ENCODE measurements at regions not wholly inside any gene's neighbourhood (a gene's known extent, or its start where the extent isn't known, plus 50 kb on each side); places are given as distances from the start of the nearest gene placed in this dataset.
"Not testable (repeated sequence)": the region's sequence is repeated elsewhere in the genome, so short reads cannot be mapped to it uniquely, and the experiment has no call there.

DNA sequence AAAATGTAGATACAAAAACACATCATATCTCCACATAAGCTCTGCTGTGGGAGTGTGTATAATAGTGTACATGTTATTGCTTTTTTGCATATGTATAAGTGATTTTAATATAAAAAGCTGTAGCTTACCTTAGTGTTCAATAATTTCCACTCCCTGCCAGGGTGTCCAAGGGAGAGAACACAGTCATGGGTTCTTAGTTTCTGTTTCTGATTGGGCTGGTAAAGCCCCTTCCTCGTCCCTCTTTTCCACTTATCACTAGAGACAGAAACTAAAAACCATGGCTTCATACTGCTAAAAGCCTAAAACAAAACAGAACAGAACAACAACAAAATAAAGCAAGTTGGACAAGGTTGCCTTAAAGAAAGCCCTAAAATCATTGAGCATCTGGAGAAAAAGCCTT lies 74.4 kb upstream of the S1PR3 start:
- no peaks in the 10 kb centered on the region; the same call in 1 of the 2 replicates for H3K27me3 ChIP-seq (ENCODE audit: insufficient read depth)
- no peaks in the 10 kb centered on the region for H3K9me2 ChIP-seq
- no peak overlapping the region for H3K4me3 ChIP-seq (ENCODE audit: low read depth in 2 of 2, low read length in 1 of 2)
- no peak for TF ChIP-seq NRF1 (IDR thresholded peaks at IDR 0.05; ENCODE audit: low read depth, low read length)
- TF ChIP-seq FOXJ3 (CRISPR knock-in tag; IDR thresholded peaks at IDR 0.05) = no peak
- TF ChIP-seq TEAD4 (IDR thresholded peaks at IDR 0.05; ENCODE audit: borderline replicate concordance, insufficient read depth) = no peak
- no peak for TF ChIP-seq EZH2phosphoT487 (IDR thresholded peaks at IDR 0.05; ENCODE audit: borderline replicate concordance, low read depth)
- no peaks in the 10 kb centered on the region for H4K20me1 ChIP-seq (ENCODE audit: insufficient read depth)
- ChIA-PET POLR2A (no interaction called here), CTCF (no interaction called here)
- no peaks in the 10 kb centered on the region for H3F3A ChIP-seq (replicated peaks; ENCODE audit: insufficient read depth)
- H3K36me3 ChIP-seq (replicated peaks in 1 of 2; ENCODE audit: control insufficient read depth in 1 of 2, insufficient read depth in 2 of 2, low read length in 1 of 2) = no peaks in the 10 kb centered on the region
- no peak overlapping the region for H3K27ac ChIP-seq (ENCODE audit: low read depth in 2 of 2, low read length in 1 of 2)
- no peak for DNase-seq
- no peaks in the 10 kb centered on the region for H3K9me3 ChIP-seq
- no peak overlapping the region for H2AFZ ChIP-seq (ENCODE audit: low read depth)
- H3K4me1 ChIP-seq (ENCODE audit: control insufficient read depth in 1 of 2, insufficient read depth in 2 of 2, low read depth in 1 of 2, low read length in 1 of 2) = peaks cover 0 to 4% of the 10 kb centered on the region in 2 experiments; a peak in 1 of 4 replicates
- no peak overlapping the region for H3K4me2 ChIP-seq
- 9% methylated on average over 1 of the region's 1 CpG for WGBS (ENCODE audit: low lambda C conversion rate)
- H3K79me2 ChIP-seq (ENCODE audit: insufficient read depth) = no peaks in the 10 kb centered on the region
- H3K9ac ChIP-seq = no peak overlapping the region

DNA sequence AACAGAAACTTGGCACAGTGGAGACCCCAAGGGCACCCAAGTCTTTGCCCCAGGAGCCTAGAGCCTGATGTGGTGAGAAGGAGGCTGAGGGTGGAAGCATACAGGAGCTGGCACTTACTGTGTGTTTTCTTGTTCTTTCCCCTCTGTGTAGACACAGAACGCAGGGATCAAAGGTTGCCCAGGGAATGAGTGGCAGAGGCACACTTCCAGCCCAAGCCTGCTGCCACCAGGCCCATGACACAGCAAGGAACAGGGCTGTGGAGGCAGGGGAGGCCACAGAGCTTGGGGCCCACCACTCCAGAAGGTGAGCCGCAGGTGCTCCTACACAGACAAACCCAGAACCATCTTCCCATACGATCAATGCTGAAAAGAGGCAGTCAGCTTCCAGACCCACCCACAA lies 73.9 kb upstream of the S1PR3 start:
- Histone ChIP-seq H3K9me3 (no peaks in the 10 kb centered on the region), H3K4me1 (ENCODE audit: control insufficient read depth in 1 of 2, insufficient read depth in 2 of 2, low read depth in 1 of 2, low read length in 1 of 2) (peaks cover 0 to 4% of the 10 kb centered on the region in 2 experiments; a peak in 1 of 4 replicates), H3K9me2 (no peaks in the 10 kb centered on the region), H3K79me2 (ENCODE audit: insufficient read depth) (no peaks in the 10 kb centered on the region), H3K27me3 (ENCODE audit: insufficient read depth) (no peaks in the 10 kb centered on the region; the same call in 1 of the 2 replicates), H3K27ac (ENCODE audit: low read depth in 2 of 2, low read length in 1 of 2) (no peak overlapping the region), H3K9ac (no peak overlapping the region), H2AFZ (ENCODE audit: low read depth) (no peak overlapping the region), H3K36me3 (replicated peaks in 1 of 2; ENCODE audit: control insufficient read depth in 1 of 2, insufficient read depth in 2 of 2, low read length in 1 of 2) (no peaks in the 10 kb centered on the region), H3K4me3 (ENCODE audit: low read depth in 2 of 2, low read length in 1 of 2) (no peak overlapping the region), H3F3A (replicated peaks; ENCODE audit: insufficient read depth) (no peaks in the 10 kb centered on the region), H4K20me1 (ENCODE audit: insufficient read depth) (no peaks in the 10 kb centered on the region), H3K4me2 (no peak overlapping the region)
- DNase-seq = no peak
- 42% methylated on average over 3 of the region's 3 CpGs for WGBS (ENCODE audit: low lambda C conversion rate)
- ChIA-PET CTCF (no interaction called here), POLR2A (no interaction called here)
- TF ChIP-seq MXI1 (IDR thresholded peaks at IDR 0.05; ENCODE audit: low read depth, low read length) = no peak
- TF ChIP-seq FOXJ3 (CRISPR knock-in tag; IDR thresholded peaks at IDR 0.05) = no peak
- TF ChIP-seq NFIC (IDR thresholded peaks at IDR 0.05; ENCODE audit: borderline replicate concordance) = no peak
- TF ChIP-seq TAF1 (IDR thresholded peaks at IDR 0.05; ENCODE audit: borderline replicate concordance, low read depth, low read length) = no peak
- no peak for TF ChIP-seq RAD21 (IDR thresholded peaks at IDR 0.05; ENCODE audit: low read length)
- TF ChIP-seq, protein P1, sequence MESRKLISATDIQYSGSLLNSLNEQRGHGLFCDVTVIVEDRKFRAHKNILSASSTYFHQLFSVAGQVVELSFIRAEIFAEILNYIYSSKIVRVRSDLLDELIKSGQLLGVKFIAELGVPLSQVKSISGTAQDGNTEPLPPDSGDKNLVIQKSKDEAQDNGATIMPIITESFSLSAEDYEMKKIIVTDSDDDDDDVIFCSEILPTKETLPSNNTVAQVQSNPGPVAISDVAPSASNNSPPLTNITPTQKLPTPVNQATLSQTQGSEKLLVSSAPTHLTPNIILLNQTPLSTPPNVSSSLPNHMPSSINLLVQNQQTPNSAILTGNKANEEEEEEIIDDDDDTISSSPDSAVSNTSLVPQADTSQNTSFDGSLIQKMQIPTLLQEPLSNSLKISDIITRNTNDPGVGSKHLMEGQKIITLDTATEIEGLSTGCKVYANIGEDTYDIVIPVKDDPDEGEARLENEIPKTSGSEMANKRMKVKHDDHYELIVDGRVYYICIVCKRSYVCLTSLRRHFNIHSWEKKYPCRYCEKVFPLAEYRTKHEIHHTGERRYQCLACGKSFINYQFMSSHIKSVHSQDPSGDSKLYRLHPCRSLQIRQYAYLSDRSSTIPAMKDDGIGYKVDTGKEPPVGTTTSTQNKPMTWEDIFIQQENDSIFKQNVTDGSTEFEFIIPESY (IDR thresholded peaks at IDR 0.05; ENCODE audit: borderline replicate concordance, low read depth) = no peak
- TF ChIP-seq EP300 (IDR thresholded peaks at IDR 0.05; ENCODE audit: borderline replicate concordance in 1 of 2, low read depth in 1 of 2, low read length in 1 of 2) = no peak
- no peak for TF ChIP-seq RXRA (IDR thresholded peaks at IDR 0.05; ENCODE audit: borderline replicate concordance, low read depth)
- TF ChIP-seq TCF12 (IDR thresholded peaks at IDR 0.05) = no peak
- TF ChIP-seq, protein P2, sequence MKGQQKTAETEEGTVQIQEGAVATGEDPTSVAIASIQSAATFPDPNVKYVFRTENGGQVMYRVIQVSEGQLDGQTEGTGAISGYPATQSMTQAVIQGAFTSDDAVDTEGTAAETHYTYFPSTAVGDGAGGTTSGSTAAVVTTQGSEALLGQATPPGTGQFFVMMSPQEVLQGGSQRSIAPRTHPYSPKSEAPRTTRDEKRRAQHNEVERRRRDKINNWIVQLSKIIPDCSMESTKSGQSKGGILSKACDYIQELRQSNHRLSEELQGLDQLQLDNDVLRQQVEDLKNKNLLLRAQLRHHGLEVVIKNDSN (IDR thresholded peaks at IDR 0.05; ENCODE audit: borderline replicate concordance, low read depth) = no peak
- no peak for TF ChIP-seq POLR2AphosphoS5 (IDR thresholded peaks at IDR 0.05; ENCODE audit: low read depth, low read length)
- no peak for TF ChIP-seq MEF2A (IDR thresholded peaks at IDR 0.05; ENCODE audit: borderline replicate concordance, low read depth)
- no peak for TF ChIP-seq EZH2phosphoT487 (IDR thresholded peaks at IDR 0.05; ENCODE audit: borderline replicate concordance, low read depth)
- TF ChIP-seq, protein P3, sequence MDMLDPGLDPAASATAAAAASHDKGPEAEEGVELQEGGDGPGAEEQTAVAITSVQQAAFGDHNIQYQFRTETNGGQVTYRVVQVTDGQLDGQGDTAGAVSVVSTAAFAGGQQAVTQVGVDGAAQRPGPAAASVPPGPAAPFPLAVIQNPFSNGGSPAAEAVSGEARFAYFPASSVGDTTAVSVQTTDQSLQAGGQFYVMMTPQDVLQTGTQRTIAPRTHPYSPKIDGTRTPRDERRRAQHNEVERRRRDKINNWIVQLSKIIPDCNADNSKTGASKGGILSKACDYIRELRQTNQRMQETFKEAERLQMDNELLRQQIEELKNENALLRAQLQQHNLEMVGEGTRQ (IDR thresholded peaks at IDR 0.05; ENCODE audit: borderline replicate concordance, low read depth, low read length) = no peak

DNA sequence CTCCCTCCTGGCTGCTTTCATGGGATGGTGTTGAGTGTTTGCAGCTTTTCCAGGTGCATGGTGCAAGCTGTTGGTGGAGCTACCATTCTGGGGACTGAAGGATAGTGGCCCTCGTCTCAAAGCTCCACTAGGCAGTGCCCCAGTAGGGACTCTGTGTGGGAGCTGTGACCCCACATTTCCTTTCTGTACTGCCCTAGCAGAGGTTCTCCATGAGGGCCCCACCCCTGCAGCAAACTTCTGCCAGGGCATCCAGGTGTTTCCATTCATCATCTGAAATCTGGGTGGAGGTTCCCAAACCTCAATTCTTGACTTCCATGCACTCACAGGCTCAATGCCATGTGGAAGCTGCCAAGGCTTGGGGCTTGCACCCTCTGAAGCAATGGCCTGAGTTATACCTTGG lies 72.7 kb upstream of the S1PR3 start:
- H3K9ac ChIP-seq; H2AFZ ChIP-seq (ENCODE audit: low read depth); H3K36me3 ChIP-seq (replicated peaks in 1 of 2; ENCODE audit: control insufficient read depth in 1 of 2, insufficient read depth in 2 of 2, low read length in 1 of 2); POLR2A ChIA-PET; H3K9me2 ChIP-seq; H3K4me1 ChIP-seq (ENCODE audit: control insufficient read depth in 1 of 2, insufficient read depth in 2 of 2, low read depth in 1 of 2, low read length in 1 of 2); H3F3A ChIP-seq (replicated peaks; ENCODE audit: insufficient read depth); H3K9me3 ChIP-seq; H3K4me2 ChIP-seq; CTCF ChIA-PET; H3K27ac ChIP-seq (ENCODE audit: low read depth in 2 of 2, low read length in 1 of 2); H3K4me3 ChIP-seq (ENCODE audit: low read depth in 2 of 2, low read length in 1 of 2); H3K27me3 ChIP-seq (ENCODE audit: insufficient read depth); H3K79me2 ChIP-seq (ENCODE audit: insufficient read depth); DNase-seq; H4K20me1 ChIP-seq (ENCODE audit: insufficient read depth): not testable (repeated sequence)
- WGBS (ENCODE audit: low lambda C conversion rate) = 0% methylated on average over 1 of the region's 1 CpG
